ENCODE measurements at regions not wholly inside any gene's neighbourhood (a gene's known extent, or its start where the extent isn't known, plus 50 kb on each side); places are given as distances from the start of the nearest gene placed in this dataset.

GRCh38 chr5:173535166-173535975 lies 81.1 kb downstream of the BOD1 start:
- TF ChIP-seq CTCF (IDR thresholded peaks at IDR 0.05): no peak
- no peak for TF ChIP-seq POLR2A (IDR thresholded peaks at IDR 0.05)
- TF ChIP-seq EP300 (IDR thresholded peaks at IDR 0.05): no peak
